ENCODE measurements at regions not wholly inside any gene's neighbourhood (a gene's known extent, or its start where the extent isn't known, plus 50 kb on each side); places are given as distances from the start of the nearest gene placed in this dataset.
"Not testable (repeated sequence)": the region's sequence is repeated elsewhere in the genome, so short reads cannot be mapped to it uniquely, and the experiment has no call there.

DNA sequence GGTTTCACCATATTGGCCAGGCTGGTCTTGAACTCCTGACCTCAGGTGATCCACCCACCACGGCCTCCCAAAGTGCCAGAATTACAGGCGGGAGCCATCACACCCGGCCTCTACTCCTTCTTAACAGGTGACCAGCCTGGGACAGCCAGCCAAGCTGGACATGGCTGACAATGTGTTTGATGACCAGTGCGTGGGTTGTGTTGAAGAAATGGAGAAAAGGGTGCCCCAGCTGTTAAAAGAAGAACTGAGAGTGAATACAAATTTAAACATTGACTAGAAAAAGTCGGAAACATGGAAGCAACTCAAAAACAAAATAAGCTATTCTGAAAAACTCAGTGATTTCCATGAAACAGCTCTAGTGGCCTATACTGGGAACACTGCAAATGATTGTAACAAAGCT lies 86.5 kb upstream of the CLPB start:
- H3K4me1 ChIP-seq: peaks cover 0 to 10% (median 5%) of the 10 kb centered on the region in 3 donors

DNA sequence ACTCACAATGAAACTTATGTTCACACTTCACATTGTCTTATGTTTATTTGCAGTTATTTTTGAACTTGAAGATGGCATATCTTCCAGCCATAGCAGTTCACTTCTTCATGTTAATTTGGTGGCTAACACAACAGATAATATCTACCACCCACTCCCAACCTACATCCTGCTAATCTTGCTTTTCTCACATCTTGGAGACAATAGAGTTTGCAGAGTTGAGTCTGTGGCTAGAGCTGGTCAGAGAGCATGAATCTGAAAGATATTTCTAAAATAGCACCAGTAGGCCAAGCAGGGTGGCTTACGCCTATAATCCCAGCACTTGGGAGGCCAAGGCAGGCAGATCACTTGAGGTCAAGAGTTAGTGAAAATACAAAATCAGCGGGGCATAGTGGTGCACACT lies 85.6 kb upstream of the CLPB start:
- Histone ChIP-seq H3K4me1 (peaks cover 0 to 10% (median 5%) of the 10 kb centered on the region in 3 donors), H3K4me3 (peak overlapping the region in 1 of 2 donors; percentile 39)
- not testable (repeated sequence) for H3K27ac ChIP-seq, ATAC-seq, H3K36me3 ChIP-seq, H3K9me3 ChIP-seq, H3K27me3 ChIP-seq
- 100% methylated on average over 1 of the region's 2 CpGs; no CpG with 5 or more reads in 1 of the 2 donors for WGBS, 2 donors (ENCODE audit: low coverage in 1 of 2)

More for the DNA sequence above, 86.5 kb upstream of the CLPB start:
- no peaks in the 10 kb centered on the region for H3K27me3 ChIP-seq
- no peaks in the 10 kb centered on the region for H3K36me3 ChIP-seq
- no peak for TF ChIP-seq EP300 (IDR thresholded peaks at IDR 0.05)
- no peak for TF ChIP-seq POLR2A (IDR thresholded peaks at IDR 0.05)
- no peak for TF ChIP-seq CTCF (IDR thresholded peaks at IDR 0.05)
- no peak for TF ChIP-seq POLR2AphosphoS5 (IDR thresholded peaks at IDR 0.05)
- WGBS, 2 donors (ENCODE audit: low coverage in 1 of 2): 67% methylated on average over 3 of the region's 5 CpGs; no CpG with 5 or more reads in 1 of the 2 donors
- no peak for ATAC-seq
- H3K4me3 ChIP-seq: no peak overlapping the region
- no peaks in the 10 kb centered on the region for H3K9me3 ChIP-seq
- H3K27ac ChIP-seq: no peak overlapping the region

DNA sequence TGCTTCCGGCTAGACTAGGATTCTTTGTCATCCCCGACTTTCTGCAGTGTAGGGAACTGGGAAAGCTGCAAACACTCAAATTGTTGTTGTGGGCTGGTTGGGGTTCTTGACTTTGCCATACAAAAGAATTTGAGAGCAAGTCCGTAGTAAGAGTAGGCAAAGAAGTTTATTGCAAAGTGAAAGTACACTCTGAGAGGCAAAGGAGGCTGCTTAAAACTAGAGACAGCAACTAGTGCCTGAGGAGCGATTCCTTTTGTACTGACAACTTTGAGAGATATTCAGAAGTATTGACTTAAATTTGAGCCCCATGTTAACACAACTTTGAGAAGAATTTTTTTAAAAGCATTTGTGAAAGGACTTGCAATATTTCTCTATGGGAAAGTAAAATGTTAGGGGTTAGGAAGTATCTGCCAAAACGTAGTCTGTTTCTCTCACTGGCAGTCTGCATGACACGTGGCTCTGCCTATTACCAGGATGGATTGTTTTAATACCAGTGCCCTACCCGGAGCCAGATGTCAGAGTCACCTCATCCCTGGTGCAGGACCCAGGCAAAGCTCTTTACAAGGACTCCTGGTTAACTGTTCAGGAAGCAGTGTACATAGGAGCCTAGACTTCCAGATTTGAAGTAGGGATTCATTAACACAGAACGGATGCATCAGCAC lies 85.0 kb upstream of the CLPB start:
- H3K4me3 ChIP-seq: peak overlapping the region; percentile 19 to 39
- no peaks in the 10 kb centered on the region for H3K27me3 ChIP-seq
- no peak for TF ChIP-seq POLR2AphosphoS5 (IDR thresholded peaks at IDR 0.05)
- no peak for TF ChIP-seq EP300 (IDR thresholded peaks at IDR 0.05)
- no peak for TF ChIP-seq CTCF (IDR thresholded peaks at IDR 0.05)
- no peak for TF ChIP-seq POLR2A (IDR thresholded peaks at IDR 0.05)
- H3K4me1 ChIP-seq: peaks cover 0 to 10% (median 5%) of the 10 kb centered on the region in 3 donors
- no peak for ATAC-seq
- H3K9me3 ChIP-seq: peaks cover 0 to 5% (median 0%) of the 10 kb centered on the region in 3 donors
- H3K36me3 ChIP-seq: no peaks in the 10 kb centered on the region
- WGBS, 2 donors (ENCODE audit: low coverage in 1 of 2): 22 to 47% methylated on average over 5 to 8 of the region's 8 CpGs
- H3K27ac ChIP-seq: peak overlapping the region in 1 of 4 donors; percentile 56

DNA sequence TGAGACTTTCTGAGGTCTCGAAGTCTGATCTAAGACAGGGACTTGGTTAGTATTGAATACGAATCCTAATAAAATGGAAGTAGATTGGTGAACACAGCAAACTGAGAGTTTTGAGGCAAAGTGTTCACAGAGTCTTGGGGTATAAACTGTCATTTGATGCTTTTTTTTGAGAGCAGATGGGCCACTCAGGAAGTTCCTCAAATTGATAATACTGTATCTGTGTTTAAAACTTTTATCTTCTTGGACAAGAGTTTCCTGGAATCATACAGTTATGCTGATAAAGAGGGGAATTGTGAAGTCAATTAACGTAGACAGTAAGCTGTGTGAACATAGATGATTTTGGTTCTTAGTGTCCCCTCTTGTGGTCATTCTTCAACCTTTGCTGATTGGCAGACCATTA lies 80.0 kb upstream of the CLPB start:
- TF ChIP-seq EP300 (IDR thresholded peaks at IDR 0.05) (no peak), POLR2A (IDR thresholded peaks at IDR 0.05) (no peak), POLR2AphosphoS5 (IDR thresholded peaks at IDR 0.05) (no peak), CTCF (IDR thresholded peaks at IDR 0.05) (no peak)
- ATAC-seq: no peak
- 60 to 86% methylated on average over 3 of the region's 3 CpGs for WGBS, 2 donors (ENCODE audit: low coverage in 1 of 2)
- H3K36me3 ChIP-seq: no peaks in the 10 kb centered on the region
- H3K27me3 ChIP-seq: peaks cover 5% of the 10 kb centered on the region
- H3K4me1 ChIP-seq: peaks cover 0 to under 1% (median 0%) of the 10 kb centered on the region in 3 donors
- no peak overlapping the region for H3K27ac ChIP-seq
- H3K9me3 ChIP-seq: peaks cover 0 to 37% (median 0%) of the 10 kb centered on the region in 3 donors
- H3K4me3 ChIP-seq: no peak overlapping the region

- H3K36me3 ChIP-seq: no peaks in the 10 kb centered on the region
- TF ChIP-seq POLR2A (IDR thresholded peaks at IDR 0.05): no peak
- no peak for TF ChIP-seq EP300 (IDR thresholded peaks at IDR 0.05)
- TF ChIP-seq CTCF (IDR thresholded peaks at IDR 0.05): no peak
- TF ChIP-seq POLR2AphosphoS5 (IDR thresholded peaks at IDR 0.05): no peak
- ATAC-seq: no peak
- H3K27ac ChIP-seq: no peak overlapping the region
- WGBS, 2 donors (ENCODE audit: low coverage in 1 of 2): 86 to 100% methylated on average over 1 of the region's 1 CpG
- no peaks in the 10 kb centered on the region for H3K4me1 ChIP-seq
- H3K27me3 ChIP-seq: peaks cover 5% of the 10 kb centered on the region
- no peak overlapping the region for H3K4me3 ChIP-seq
- H3K9me3 ChIP-seq: peaks cover 0 to 46% (median 0%) of the 10 kb centered on the region in 3 donors
Observed at GRCh38 chr11:72513411-72513810, 79.1 kb upstream of the CLPB start.
